ENCODE measurements at regions not wholly inside any gene's neighbourhood (a gene's known extent, or its start where the extent isn't known, plus 50 kb on each side); places are given as distances from the start of the nearest gene placed in this dataset.

DNA sequence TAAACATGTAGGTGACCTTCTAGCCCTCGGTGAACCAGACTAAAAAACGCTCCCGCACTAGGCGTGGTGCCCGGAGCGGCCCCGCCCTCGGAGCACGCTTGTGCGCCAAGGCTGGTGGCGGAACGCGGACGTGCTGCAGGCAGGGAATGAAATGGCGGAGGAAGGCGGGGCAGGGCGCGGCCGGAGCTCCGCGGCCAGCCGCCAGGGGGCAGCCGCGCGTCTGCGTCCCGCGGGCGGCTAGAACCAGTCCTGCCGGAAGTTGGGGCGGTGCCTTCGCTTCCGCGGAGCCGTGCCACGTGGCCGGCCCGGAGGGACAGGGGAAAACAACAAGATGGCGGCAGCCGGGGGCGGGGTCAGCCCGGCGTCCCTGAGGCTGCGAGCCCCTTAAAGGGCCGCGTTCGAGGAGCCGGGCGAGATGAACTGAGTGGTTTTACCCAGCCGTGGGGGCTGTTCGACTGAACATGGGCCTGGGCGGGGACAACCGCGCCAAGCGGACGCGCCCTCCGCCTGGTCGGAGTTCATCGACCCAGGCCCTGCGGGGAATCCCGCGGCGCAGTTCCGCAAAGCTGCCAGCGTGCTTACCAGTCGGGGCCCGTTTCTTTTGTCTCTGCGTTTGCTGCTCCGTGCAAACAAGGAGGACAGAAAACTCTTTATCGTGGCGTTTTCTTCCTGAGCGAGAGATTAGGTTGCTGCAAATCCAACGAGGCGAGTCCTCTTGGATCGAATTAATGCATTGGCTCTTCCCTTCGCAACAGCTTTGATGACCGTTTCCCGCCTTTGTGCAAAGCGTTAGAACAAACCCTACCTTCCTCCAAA, 90.9 kb upstream of the CHD2 start (continued):
- TF ChIP-seq, protein P1, sequence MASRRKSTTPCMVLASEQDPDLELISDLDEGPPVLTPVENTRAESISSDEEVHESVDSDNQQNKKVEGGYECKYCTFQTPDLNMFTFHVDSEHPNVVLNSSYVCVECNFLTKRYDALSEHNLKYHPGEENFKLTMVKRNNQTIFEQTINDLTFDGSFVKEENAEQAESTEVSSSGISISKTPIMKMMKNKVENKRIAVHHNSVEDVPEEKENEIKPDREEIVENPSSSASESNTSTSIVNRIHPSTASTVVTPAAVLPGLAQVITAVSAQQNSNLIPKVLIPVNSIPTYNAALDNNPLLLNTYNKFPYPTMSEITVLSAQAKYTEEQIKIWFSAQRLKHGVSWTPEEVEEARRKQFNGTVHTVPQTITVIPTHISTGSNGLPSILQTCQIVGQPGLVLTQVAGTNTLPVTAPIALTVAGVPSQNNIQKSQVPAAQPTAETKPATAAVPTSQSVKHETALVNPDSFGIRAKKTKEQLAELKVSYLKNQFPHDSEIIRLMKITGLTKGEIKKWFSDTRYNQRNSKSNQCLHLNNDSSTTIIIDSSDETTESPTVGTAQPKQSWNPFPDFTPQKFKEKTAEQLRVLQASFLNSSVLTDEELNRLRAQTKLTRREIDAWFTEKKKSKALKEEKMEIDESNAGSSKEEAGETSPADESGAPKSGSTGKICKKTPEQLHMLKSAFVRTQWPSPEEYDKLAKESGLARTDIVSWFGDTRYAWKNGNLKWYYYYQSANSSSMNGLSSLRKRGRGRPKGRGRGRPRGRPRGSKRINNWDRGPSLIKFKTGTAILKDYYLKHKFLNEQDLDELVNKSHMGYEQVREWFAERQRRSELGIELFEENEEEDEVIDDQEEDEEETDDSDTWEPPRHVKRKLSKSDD (CRISPR knock-in tag; IDR thresholded peaks at IDR 0.05; ENCODE audit: low read depth) = peak; percentile 99
- TF ChIP-seq ZFY (CRISPR knock-in tag; IDR thresholded peaks at IDR 0.05) (peak; percentile 88), HNF4G (IDR thresholded peaks at IDR 0.05; ENCODE audit: borderline replicate concordance, low read depth, low read length) (peak; percentile 8; the same call in 1 of the 2 replicates), HNF4G (CRISPR knock-in tag; IDR thresholded peaks at IDR 0.05; ENCODE audit: borderline replicate concordance, low read depth) (peak; percentile 88), JUN (CRISPR knock-in tag; IDR thresholded peaks at IDR 0.05) (peak; percentile 81), SAFB2 (CRISPR knock-in tag; IDR thresholded peaks at IDR 0.05; ENCODE audit: borderline replicate concordance, low read depth) (peak; percentile 34; the same call in 1 of the 2 replicates), MIXL1 (CRISPR knock-in tag; IDR thresholded peaks at IDR 0.05) (peak; percentile 42), CREM (IDR thresholded peaks at IDR 0.05) (no peak), CREM (CRISPR knock-in tag; IDR thresholded peaks at IDR 0.05) (no peak), TARDBP (CRISPR knock-in tag; IDR thresholded peaks at IDR 0.05) (peak; percentile 96), ZBTB7B (CRISPR knock-in tag; IDR thresholded peaks at IDR 0.05) (peak; percentile 64), NFKB2 (CRISPR knock-in tag; IDR thresholded peaks at IDR 0.05; ENCODE audit: borderline replicate concordance) (peak; percentile 75; the same call in 1 of the 2 replicates), ZFP82 (CRISPR knock-in tag; IDR thresholded peaks at IDR 0.05; ENCODE audit: borderline replicate concordance) (peak; percentile 93), HHEX (CRISPR knock-in tag; IDR thresholded peaks at IDR 0.05) (no peak), TSC22D2 (CRISPR knock-in tag; IDR thresholded peaks at IDR 0.05; ENCODE audit: borderline replicate concordance) (peak; percentile 87), ZNF619 (CRISPR knock-in tag; IDR thresholded peaks at IDR 0.05) (peak; percentile 98), EHMT2 (IDR thresholded peaks at IDR 0.05; ENCODE audit: borderline replicate concordance, low read depth, low read length) (0 out of 2 replicates have a peak, but pooled peaks have one; percentile 3), SRF (IDR thresholded peaks at IDR 0.05; ENCODE audit: low read depth, low read length) (0 out of 2 replicates have a peak, but pooled peaks have one; percentile 2), ZNF703 (CRISPR knock-in tag; IDR thresholded peaks at IDR 0.05; ENCODE audit: borderline replicate concordance) (no peak; the same call in 1 of the 2 replicates)
- TF ChIP-seq, protein P2, sequence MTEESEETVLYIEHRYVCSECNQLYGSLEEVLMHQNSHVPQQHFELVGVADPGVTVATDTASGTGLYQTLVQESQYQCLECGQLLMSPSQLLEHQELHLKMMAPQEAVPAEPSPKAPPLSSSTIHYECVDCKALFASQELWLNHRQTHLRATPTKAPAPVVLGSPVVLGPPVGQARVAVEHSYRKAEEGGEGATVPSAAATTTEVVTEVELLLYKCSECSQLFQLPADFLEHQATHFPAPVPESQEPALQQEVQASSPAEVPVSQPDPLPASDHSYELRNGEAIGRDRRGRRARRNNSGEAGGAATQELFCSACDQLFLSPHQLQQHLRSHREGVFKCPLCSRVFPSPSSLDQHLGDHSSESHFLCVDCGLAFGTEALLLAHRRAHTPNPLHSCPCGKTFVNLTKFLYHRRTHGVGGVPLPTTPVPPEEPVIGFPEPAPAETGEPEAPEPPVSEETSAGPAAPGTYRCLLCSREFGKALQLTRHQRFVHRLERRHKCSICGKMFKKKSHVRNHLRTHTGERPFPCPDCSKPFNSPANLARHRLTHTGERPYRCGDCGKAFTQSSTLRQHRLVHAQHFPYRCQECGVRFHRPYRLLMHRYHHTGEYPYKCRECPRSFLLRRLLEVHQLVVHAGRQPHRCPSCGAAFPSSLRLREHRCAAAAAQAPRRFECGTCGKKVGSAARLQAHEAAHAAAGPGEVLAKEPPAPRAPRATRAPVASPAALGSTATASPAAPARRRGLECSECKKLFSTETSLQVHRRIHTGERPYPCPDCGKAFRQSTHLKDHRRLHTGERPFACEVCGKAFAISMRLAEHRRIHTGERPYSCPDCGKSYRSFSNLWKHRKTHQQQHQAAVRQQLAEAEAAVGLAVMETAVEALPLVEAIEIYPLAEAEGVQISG (CRISPR knock-in tag; IDR thresholded peaks at IDR 0.05) = peak; percentile 94
- TF ChIP-seq, protein P3, sequence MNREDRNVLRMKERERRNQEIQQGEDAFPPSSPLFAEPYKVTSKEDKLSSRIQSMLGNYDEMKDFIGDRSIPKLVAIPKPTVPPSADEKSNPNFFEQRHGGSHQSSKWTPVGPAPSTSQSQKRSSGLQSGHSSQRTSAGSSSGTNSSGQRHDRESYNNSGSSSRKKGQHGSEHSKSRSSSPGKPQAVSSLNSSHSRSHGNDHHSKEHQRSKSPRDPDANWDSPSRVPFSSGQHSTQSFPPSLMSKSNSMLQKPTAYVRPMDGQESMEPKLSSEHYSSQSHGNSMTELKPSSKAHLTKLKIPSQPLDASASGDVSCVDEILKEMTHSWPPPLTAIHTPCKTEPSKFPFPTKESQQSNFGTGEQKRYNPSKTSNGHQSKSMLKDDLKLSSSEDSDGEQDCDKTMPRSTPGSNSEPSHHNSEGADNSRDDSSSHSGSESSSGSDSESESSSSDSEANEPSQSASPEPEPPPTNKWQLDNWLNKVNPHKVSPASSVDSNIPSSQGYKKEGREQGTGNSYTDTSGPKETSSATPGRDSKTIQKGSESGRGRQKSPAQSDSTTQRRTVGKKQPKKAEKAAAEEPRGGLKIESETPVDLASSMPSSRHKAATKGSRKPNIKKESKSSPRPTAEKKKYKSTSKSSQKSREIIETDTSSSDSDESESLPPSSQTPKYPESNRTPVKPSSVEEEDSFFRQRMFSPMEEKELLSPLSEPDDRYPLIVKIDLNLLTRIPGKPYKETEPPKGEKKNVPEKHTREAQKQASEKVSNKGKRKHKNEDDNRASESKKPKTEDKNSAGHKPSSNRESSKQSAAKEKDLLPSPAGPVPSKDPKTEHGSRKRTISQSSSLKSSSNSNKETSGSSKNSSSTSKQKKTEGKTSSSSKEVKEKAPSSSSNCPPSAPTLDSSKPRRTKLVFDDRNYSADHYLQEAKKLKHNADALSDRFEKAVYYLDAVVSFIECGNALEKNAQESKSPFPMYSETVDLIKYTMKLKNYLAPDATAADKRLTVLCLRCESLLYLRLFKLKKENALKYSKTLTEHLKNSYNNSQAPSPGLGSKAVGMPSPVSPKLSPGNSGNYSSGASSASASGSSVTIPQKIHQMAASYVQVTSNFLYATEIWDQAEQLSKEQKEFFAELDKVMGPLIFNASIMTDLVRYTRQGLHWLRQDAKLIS (CRISPR knock-in tag; IDR thresholded peaks at IDR 0.05) = peak; percentile 76; the same call in 1 of the 2 replicates
